ENCODE measurements at regions not wholly inside any gene's neighbourhood (a gene's known extent, or its start where the extent isn't known, plus 50 kb on each side); places are given as distances from the start of the nearest gene placed in this dataset.

GRCh38 chr12:58361056-58361455 lies 419.7 kb downstream of the ATP23 start:
- TF ChIP-seq EZH2phosphoT487 (conservative IDR thresholded peaks at IDR 0.05; ENCODE audit: low read length): no peak
- no peak for TF ChIP-seq CTCF (IDR thresholded peaks at IDR 0.05; ENCODE audit: insufficient read depth, low read length, poor library complexity, severe bottlenecking)
